Epithelial cell of proximal tubule (primary cell): ENCODE measurements at regions not wholly inside any gene's neighbourhood (a gene's known extent, or its start where the extent isn't known, plus 50 kb on each side); places are given as distances from the start of the nearest gene placed in this dataset.

Experiments
- DNase-seq: peaks from one replicate; pipeline ENCODE4 v3.0.0-alpha.2; 2011; ENCODE audit warnings: low read depth
- H3K4me3 ChIP-seq: 2 replicates; pipeline ENCODE4 v1.5.1; 2011; ENCODE audit warnings: low read depth, mild to moderate bottlenecking, low read length
- TF ChIP-seq, protein P1 (sequence below): conservative IDR thresholded peaks from 2 replicates; pipeline ENCODE4 v1.5.1; 2012; ENCODE audit warnings: low read depth, mild to moderate bottlenecking, low read length

DNA sequence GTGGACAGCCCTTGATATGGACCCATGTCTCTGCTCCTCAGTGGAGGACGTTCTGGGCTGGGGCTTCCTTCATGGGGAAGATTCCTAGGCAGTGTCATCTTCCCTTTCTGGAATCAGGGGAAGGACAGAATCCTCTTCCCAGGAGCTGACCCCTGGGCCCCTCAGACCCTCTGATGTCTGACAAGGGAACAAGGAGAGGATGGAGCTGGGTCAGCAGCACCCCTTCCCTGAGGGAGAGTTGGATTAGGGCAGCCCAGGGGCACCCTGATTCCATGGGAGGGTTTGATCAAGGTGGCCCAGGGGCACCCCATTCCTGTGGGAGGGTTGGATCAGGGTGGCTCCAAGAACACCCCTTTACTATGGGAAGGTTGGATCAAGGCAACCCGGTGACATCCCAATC, 86.5 kb downstream of the ACKR3 start:
- DNase-seq, result no peak
- H3K4me3 ChIP-seq, result no peak overlapping the region
- TF ChIP-seq, protein P1, sequence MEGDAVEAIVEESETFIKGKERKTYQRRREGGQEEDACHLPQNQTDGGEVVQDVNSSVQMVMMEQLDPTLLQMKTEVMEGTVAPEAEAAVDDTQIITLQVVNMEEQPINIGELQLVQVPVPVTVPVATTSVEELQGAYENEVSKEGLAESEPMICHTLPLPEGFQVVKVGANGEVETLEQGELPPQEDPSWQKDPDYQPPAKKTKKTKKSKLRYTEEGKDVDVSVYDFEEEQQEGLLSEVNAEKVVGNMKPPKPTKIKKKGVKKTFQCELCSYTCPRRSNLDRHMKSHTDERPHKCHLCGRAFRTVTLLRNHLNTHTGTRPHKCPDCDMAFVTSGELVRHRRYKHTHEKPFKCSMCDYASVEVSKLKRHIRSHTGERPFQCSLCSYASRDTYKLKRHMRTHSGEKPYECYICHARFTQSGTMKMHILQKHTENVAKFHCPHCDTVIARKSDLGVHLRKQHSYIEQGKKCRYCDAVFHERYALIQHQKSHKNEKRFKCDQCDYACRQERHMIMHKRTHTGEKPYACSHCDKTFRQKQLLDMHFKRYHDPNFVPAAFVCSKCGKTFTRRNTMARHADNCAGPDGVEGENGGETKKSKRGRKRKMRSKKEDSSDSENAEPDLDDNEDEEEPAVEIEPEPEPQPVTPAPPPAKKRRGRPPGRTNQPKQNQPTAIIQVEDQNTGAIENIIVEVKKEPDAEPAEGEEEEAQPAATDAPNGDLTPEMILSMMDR, result no peak

DNA sequence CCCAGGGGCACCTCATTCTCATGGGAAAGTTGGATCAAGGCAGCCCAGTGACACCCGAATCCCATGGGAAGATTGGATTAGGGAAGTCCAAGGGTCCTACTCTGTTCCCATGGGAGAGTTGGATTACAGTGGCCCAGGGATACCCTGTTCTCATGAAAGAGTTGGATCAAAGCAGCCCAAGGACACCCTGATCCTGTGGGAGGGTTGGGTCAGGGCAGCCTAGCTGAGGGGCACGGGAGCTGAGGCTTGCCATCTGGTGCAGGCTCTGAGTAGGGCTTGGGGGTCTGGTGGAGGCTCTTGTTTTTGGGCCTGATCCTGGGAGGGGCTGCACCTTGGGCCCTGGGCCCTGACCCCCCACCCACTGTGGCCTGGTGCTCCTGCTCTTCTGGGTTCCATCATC, 87.1 kb downstream of the ACKR3 start:
- H3K4me3 ChIP-seq, result no peak overlapping the region

DNA sequence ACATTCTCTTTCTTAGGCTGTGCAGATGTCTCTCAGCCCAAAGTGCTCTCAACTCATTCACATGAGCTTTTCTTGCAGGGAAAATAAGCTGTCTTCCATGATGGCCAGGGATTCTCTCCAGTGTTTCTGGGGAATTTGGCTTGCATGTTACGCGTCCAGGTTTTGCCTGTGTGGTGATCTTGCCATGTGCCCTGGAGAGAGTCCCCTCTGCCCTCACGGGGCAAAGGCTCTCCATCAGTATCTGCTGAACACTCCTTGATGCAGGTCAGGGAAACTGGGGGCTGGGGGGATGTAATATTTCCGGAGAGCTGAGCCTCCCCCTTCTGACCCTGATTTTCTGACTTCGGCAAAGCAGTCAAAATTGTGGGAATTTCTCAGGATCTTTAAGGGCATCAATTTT, 87.6 kb downstream of the ACKR3 start:
- DNase-seq, result no peak
- TF ChIP-seq, protein P1, result no peak
- no peak overlapping the region for H3K4me3 ChIP-seq

More for the DNA sequence above, 87.1 kb downstream of the ACKR3 start:
- DNase-seq, result no peak
- TF ChIP-seq, protein P1, result no peak

DNA sequence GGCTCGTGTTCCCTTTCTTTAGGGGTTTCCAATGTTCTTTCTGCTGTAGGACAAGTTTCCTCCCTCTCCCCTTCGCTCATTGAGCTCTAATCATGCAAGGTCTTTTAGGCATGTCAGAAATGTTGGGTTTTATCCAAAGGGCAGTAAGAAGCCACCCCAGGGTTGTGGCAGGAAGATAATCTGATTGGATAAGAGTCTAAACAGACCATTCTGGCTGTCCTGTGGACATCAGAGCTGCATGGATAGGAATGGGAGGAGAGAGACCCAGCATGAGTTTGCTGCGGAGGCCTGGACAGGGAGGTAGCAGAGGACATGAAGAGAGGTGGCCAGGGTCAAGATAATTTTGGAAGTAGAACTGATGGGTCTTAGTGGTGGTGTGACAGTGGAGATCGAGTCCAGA, 88.2 kb downstream of the ACKR3 start:
- no peak for DNase-seq
- TF ChIP-seq, protein P1, result no peak
- H3K4me3 ChIP-seq, result no peak overlapping the region

DNA sequence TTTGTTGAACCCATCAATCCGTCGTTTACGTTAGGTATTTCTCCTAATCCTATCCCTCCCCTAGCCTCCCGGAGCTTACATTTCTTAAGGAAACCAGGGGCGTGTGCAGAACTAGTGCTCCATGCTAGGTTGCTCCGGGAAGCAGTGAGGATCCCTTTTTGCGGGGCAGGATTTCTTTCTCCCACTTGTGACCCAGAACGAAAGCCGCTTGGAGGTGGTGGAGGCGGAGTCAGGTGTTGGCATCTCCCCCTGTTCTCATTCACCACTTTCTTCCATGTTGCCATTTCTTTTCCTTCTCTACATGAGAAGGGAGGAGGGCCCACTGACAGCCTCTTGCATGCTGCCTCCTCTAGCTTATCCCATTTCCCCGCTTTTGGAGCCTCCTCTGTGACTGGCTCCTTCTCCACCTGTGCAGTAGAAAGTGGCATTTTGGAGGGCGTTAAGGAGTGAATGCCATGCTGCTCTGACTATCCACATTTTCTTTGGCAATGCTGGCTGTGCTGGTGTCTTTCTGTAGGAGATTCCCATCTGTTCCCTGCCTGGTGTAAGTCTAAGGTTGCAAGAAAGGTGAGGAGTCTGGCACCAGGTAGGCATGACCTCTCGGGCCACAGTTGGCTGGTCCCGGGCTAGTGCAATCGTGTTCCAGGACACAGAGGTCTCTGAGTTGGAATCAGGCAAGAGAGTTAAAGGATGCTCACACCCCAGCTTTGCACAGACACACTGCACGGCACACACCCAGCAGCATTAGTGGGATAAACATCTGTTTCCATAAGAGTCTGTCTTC, 89.5 kb downstream of the ACKR3 start:
- TF ChIP-seq, protein P1, result no peak
- no peak for DNase-seq
- H3K4me3 ChIP-seq, result no peak overlapping the region

DNA sequence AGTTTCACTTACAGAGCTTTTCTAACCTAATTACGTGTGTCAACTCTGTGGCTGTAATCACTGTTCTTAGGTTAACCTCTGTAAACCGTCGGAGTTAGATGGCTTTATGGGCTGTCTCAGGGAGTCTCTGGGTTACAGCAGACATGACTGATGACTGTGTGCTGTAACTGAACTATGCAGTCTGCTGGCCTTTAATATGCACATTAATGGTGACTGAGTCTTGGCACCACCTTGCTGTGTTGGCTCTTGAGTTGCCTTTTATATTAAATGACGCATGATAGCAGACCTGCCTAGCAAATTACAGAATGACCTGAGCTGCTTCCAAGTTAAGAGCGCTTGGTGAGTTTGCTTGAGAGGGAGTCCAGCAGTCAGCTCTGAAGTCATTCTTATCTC, 90.1 kb downstream of the ACKR3 start:
- TF ChIP-seq, protein P1, result no peak

DNA sequence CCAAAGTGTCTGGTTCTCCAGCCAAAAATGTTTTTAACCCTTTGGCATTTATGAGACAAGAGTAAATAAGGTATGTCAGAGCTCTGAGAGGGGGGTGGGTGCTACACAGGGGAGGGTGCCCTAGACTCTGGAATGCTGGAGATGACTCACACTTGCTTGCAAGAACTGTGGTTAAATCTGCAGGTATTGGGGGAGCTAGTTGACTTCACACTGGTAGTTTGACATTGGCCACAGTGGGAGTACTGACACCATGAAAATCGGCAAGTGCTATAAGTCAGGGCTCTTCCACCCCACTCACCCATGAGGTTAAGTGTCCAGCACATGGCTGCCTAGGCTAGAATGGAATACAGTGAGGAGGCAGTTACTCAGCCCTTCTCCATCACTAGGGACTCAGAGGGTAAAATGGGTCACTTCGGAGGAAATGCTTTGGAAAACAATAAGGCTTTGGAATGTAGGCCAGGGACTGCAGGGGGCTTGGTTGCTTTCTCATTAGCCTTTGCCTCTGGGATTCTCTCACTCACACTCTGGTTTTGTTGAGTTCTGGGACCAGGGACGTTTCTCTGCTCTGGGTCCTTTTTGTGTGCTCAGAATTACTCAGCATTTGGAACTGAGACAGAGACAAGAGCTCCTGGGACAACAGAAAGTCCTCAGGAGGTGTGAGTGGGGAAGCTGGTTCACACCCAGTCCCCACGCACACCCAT, 91.6 kb downstream of the ACKR3 start:
- H3K4me3 ChIP-seq, result no peak overlapping the region
- TF ChIP-seq, protein P1, result no peak
- peak; percentile 26 for DNase-seq

More for the DNA sequence above, 90.1 kb downstream of the ACKR3 start:
- no peak for DNase-seq
- H3K4me3 ChIP-seq, result no peak overlapping the region
